Keratinocyte (primary cell): ENCODE measurements at regions not wholly inside any gene's neighbourhood (a gene's known extent, or its start where the extent isn't known, plus 50 kb on each side); places are given as distances from the start of the nearest gene placed in this dataset.

Source experiments
- DNase-seq: peaks from one replicate; pipeline ENCODE4 v3.0.0-alpha.2; 2011; ENCODE audit warnings: low read depth, missing footprints, low spot score
- FAIRE-seq: peaks from 2 replicates; lab custom pipeline; 2011; peaks lifted over from hg19 to GRCh38; lab: Jason Lieb, UNC
- H2AFZ ChIP-seq: 2 replicates; pipeline ENCODE4 v1.6.0; 2012; ENCODE audit warnings: low read length, control low read depth, inconsistent platforms; ENCODE audit not compliant: control insufficient read depth
- H3K27ac ChIP-seq: 2 replicates; pipeline ENCODE4 v1.5.1; 2011; ENCODE audit warnings: low read length; ENCODE audit not compliant: control insufficient read depth, insufficient read depth
- H3K27me3 ChIP-seq: 3 replicates; pipeline ENCODE4 v1.6.0; 2011; ENCODE audit warnings: low read length; ENCODE audit not compliant: control insufficient read depth, insufficient read depth; ENCODE audit errors: extremely low read depth
- H3K36me3 ChIP-seq, 2 experiments: 2 replicates in 1 of 2; 3 replicates in 1 of 2; pipeline ENCODE4 v1.5.1; 2011; ENCODE audit warnings: low read length in 2 of 2, mild to moderate bottlenecking in 1 of 2; ENCODE audit not compliant: control insufficient read depth in 2 of 2, insufficient read depth in 2 of 2; ENCODE audit errors: extremely low read depth in 1 of 2
- H3K4me1 ChIP-seq: 3 replicates; pipeline ENCODE4 v1.5.1; 2011; ENCODE audit warnings: low read length; ENCODE audit not compliant: control insufficient read depth, insufficient read depth; ENCODE audit errors: extremely low read depth
- H3K4me2 ChIP-seq: 3 replicates; pipeline ENCODE4 v1.6.0; 2011; ENCODE audit warnings: low read depth, low read length; ENCODE audit not compliant: control insufficient read depth, insufficient read depth; ENCODE audit errors: extremely low read depth
- H3K4me3 ChIP-seq, 3 experiments: fragments of 200-600 bp in 1 of 3; sonication (generic) in 1 of 3; 2 replicates in 2 of 3; 3 replicates in 1 of 3; pipeline ENCODE4 v1.5.1; 2011 to 2016; ENCODE audit warnings: low read length in 3 of 3, mild to moderate bottlenecking in 3 of 3, control low read depth in 2 of 3, inconsistent platforms in 1 of 3, low read depth in 1 of 3, mixed read lengths in 1 of 3, mixed run types in 1 of 3, moderate library complexity in 1 of 3; ENCODE audit not compliant: control insufficient read depth in 2 of 3, insufficient read depth in 2 of 3; ENCODE audit errors: extremely low read depth in 1 of 3
- H3K79me2 ChIP-seq: 2 replicates; pipeline ENCODE4 v1.6.0; 2012; ENCODE audit warnings: low read length; ENCODE audit not compliant: control insufficient read depth, insufficient read depth
- H3K9ac ChIP-seq: 3 replicates; pipeline ENCODE4 v1.6.0; 2011; ENCODE audit warnings: low read length; ENCODE audit not compliant: control insufficient read depth, insufficient read depth; ENCODE audit errors: extremely low read depth
- H3K9me1 ChIP-seq: 3 replicates; pipeline ENCODE4 v1.6.0; 2011; ENCODE audit warnings: low read length; ENCODE audit not compliant: control insufficient read depth, insufficient read depth; ENCODE audit errors: extremely low read depth
- H3K9me3 ChIP-seq: 2 replicates; pipeline ENCODE4 v1.5.1; 2012; ENCODE audit warnings: low read depth, low read length; ENCODE audit not compliant: control insufficient read depth
- H4K20me1 ChIP-seq: 3 replicates; pipeline ENCODE4 v1.6.0; 2011; ENCODE audit warnings: low read length; ENCODE audit not compliant: control insufficient read depth, insufficient read depth; ENCODE audit errors: extremely low read depth
- EZH2 ChIP-seq: IDR thresholded peaks from one replicate; pipeline ENCODE4 v1.6.1; 2012; ENCODE audit warnings: inconsistent platforms, mild to moderate bottlenecking, low read length, moderate library complexity
- dilution Hi-C: fragments of 300-500 bp; cut with MboI; formaldehyde crosslinking; loops from one replicate; pipeline ENCODE4 v1.7.0; 2020; ENCODE audit warnings: low sequenced_read_pairs; ENCODE audit not compliant: extremely low pct_ligation_motif_present
- TF ChIP-seq, protein P1 (sequence below), 3 experiments: IDR thresholded peaks in 1 of 3; conservative IDR thresholded peaks in 1 of 3; optimal IDR thresholded peaks in 1 of 3; 2 replicates in 2 of 3; 3 replicates in 1 of 3; pipeline versions ENCODE3 to v1.5.1; 2011; ENCODE audit warnings: low read length in 3 of 3, mild to moderate bottlenecking in 3 of 3, moderate library complexity in 2 of 3, control low read depth in 1 of 3, inconsistent platforms in 1 of 3; ENCODE audit not compliant: insufficient read depth in 2 of 3; ENCODE audit errors: extremely low read depth in 1 of 3

DNA sequence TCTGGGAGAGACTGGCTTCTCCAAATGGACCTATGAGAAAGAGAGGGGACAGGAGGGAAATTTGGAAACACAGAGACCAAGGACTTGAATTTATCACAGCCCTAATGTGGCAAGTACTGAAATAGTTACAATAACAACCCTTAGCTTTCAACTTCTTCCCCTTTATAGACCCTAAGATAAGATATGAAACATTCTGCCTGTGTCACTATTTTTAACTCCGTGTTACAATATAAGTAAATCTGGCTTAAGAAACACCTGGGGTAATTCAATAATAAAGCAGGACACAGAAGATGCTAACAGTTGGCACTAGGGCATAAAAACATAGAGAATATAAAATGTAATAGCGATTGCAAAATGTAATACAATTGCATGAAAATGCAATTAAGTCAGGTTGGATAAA, 216.4 kb downstream of the NOVA1 start:
- dilution Hi-C loops, result no loop called here
- Histone ChIP-seq H3K36me3 (no peaks in the 10 kb centered on the region), H3K79me2 (no peaks in the 10 kb centered on the region), H3K4me3 (no peak overlapping the region), H2AFZ (no peak overlapping the region), H3K4me1 (no peaks in the 10 kb centered on the region), H3K9me1 (no peaks in the 10 kb centered on the region), H3K27me3 (no peaks in the 10 kb centered on the region), H3K9ac (no peak overlapping the region), H3K4me2 (no peak overlapping the region), H4K20me1 (no peaks in the 10 kb centered on the region), H3K9me3 (no peaks in the 10 kb centered on the region), H3K27ac (no peak overlapping the region)
- DNase-seq (no peak), FAIRE-seq (no peak)
- TF ChIP-seq, protein P1, sequence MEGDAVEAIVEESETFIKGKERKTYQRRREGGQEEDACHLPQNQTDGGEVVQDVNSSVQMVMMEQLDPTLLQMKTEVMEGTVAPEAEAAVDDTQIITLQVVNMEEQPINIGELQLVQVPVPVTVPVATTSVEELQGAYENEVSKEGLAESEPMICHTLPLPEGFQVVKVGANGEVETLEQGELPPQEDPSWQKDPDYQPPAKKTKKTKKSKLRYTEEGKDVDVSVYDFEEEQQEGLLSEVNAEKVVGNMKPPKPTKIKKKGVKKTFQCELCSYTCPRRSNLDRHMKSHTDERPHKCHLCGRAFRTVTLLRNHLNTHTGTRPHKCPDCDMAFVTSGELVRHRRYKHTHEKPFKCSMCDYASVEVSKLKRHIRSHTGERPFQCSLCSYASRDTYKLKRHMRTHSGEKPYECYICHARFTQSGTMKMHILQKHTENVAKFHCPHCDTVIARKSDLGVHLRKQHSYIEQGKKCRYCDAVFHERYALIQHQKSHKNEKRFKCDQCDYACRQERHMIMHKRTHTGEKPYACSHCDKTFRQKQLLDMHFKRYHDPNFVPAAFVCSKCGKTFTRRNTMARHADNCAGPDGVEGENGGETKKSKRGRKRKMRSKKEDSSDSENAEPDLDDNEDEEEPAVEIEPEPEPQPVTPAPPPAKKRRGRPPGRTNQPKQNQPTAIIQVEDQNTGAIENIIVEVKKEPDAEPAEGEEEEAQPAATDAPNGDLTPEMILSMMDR (optimal IDR thresholded peaks at IDR 0.05 in 1 of 3, IDR thresholded peaks at IDR 0.05 in 1 of 3, conservative IDR thresholded peaks at IDR 0.05 in 1 of 3; ENCODE audit: extremely low read depth in 1 of 3, insufficient read depth in 2 of 3, low read length in 3 of 3), result no peak
- TF ChIP-seq EZH2, result no peak

DNA sequence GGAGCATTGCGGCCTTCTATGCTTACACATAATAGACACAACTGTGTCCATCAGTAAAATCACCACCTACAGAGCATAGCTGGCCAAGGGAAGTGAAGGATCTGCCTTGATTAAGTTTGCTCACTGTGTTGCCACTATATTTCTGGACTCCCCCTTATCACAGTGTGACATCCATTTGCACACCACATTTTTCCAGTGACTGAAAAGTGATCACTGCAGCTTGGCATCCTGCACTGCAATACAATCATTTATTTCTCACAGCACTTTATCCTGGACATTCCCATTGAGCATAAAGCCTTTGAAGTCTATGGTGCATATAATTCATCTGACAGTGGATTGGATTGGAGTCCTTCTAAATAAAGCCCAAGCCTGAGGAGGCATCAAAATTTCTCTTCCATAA, 217.2 kb downstream of the NOVA1 start:
- no peaks in the 10 kb centered on the region for H3K9me3 ChIP-seq

More for the DNA sequence above, 217.2 kb downstream of the NOVA1 start:
- Histone ChIP-seq H3K79me2 (no peaks in the 10 kb centered on the region), H3K27ac (no peak overlapping the region), H4K20me1 (no peaks in the 10 kb centered on the region), H3K9ac (no peak overlapping the region), H2AFZ (no peak overlapping the region), H3K4me3 (no peak overlapping the region), H3K4me1 (no peaks in the 10 kb centered on the region), H3K4me2 (no peak overlapping the region), H3K36me3 (no peaks in the 10 kb centered on the region), H3K9me1 (no peaks in the 10 kb centered on the region), H3K27me3 (no peaks in the 10 kb centered on the region)
- TF ChIP-seq, protein P1 (optimal IDR thresholded peaks at IDR 0.05 in 1 of 3, IDR thresholded peaks at IDR 0.05 in 1 of 3, conservative IDR thresholded peaks at IDR 0.05 in 1 of 3; ENCODE audit: extremely low read depth in 1 of 3, insufficient read depth in 2 of 3, low read length in 3 of 3), result no peak
- no peak for TF ChIP-seq EZH2
- dilution Hi-C loops, result no loop called here
- FAIRE-seq, result no peak
- DNase-seq, result no peak
